ENCODE measurements at regions not wholly inside any gene's neighbourhood (a gene's known extent, or its start where the extent isn't known, plus 50 kb on each side); places are given as distances from the start of the nearest gene placed in this dataset.

DNA sequence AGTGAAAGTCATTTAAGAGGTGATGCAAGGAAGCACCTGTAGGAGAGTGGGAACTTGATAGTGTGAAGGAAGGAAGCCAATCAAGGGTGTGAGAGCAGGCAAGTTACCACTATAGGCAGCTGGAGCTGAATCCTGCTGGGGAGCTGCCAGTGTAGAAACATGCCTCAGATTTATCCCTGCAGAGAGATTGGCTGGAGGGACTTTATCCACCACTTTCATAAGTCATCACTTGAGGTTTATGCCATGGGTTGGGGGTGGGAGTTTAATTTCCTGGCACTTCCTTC, 443.6 kb downstream of the PLPP3 start:
- TF ChIP-seq, protein P1, sequence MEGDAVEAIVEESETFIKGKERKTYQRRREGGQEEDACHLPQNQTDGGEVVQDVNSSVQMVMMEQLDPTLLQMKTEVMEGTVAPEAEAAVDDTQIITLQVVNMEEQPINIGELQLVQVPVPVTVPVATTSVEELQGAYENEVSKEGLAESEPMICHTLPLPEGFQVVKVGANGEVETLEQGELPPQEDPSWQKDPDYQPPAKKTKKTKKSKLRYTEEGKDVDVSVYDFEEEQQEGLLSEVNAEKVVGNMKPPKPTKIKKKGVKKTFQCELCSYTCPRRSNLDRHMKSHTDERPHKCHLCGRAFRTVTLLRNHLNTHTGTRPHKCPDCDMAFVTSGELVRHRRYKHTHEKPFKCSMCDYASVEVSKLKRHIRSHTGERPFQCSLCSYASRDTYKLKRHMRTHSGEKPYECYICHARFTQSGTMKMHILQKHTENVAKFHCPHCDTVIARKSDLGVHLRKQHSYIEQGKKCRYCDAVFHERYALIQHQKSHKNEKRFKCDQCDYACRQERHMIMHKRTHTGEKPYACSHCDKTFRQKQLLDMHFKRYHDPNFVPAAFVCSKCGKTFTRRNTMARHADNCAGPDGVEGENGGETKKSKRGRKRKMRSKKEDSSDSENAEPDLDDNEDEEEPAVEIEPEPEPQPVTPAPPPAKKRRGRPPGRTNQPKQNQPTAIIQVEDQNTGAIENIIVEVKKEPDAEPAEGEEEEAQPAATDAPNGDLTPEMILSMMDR (IDR thresholded peaks at IDR 0.05 in 8 of 11, conservative IDR thresholded peaks at IDR 0.05 in 3 of 11), result no peak
- no peak for TF ChIP-seq POLR2A (IDR thresholded peaks at IDR 0.05)
